ENCODE measurements at regions not wholly inside any gene's neighbourhood (a gene's known extent, or its start where the extent isn't known, plus 50 kb on each side); places are given as distances from the start of the nearest gene placed in this dataset.
"Not testable (repeated sequence)": the region's sequence is repeated elsewhere in the genome, so short reads cannot be mapped to it uniquely, and the experiment has no call there.

GRCh38 chr10:108033518-108033917 lies 869.0 kb upstream of the SORCS1 start:
- TF ChIP-seq NFRKB, FOXK2 (IDR thresholded peaks at IDR 0.05): not testable (repeated sequence)

Data from HEK293T (cell line).